ENCODE measurements at regions not wholly inside any gene's neighbourhood (a gene's known extent, or its start where the extent isn't known, plus 50 kb on each side); places are given as distances from the start of the nearest gene placed in this dataset.

DNA sequence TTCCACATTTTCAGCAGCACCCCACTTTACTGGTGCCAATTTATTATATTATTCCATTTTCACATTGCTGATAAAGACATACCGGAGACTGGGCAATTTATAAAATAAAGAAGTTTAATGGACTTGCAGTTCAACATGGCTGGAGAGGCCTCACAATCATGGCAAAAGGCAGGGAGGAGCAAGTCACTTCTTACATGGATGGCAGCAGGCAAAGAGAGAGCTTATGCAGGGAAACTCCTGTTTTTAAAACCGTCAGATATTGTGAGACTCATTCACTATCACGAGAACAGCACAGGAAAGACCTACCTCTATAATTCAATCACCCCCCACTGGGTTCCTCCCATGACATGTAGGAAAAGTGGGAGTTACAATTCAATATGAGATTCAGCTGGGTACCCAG, 641.8 kb upstream of the MEF2C start:
- TF ChIP-seq POLR2A (IDR thresholded peaks at IDR 0.05) (no peak), POLR2AphosphoS5 (IDR thresholded peaks at IDR 0.05; ENCODE audit: insufficient read depth in 1 of 2, low read depth in 1 of 2) (no peak)
- TF ChIP-seq, protein P1, sequence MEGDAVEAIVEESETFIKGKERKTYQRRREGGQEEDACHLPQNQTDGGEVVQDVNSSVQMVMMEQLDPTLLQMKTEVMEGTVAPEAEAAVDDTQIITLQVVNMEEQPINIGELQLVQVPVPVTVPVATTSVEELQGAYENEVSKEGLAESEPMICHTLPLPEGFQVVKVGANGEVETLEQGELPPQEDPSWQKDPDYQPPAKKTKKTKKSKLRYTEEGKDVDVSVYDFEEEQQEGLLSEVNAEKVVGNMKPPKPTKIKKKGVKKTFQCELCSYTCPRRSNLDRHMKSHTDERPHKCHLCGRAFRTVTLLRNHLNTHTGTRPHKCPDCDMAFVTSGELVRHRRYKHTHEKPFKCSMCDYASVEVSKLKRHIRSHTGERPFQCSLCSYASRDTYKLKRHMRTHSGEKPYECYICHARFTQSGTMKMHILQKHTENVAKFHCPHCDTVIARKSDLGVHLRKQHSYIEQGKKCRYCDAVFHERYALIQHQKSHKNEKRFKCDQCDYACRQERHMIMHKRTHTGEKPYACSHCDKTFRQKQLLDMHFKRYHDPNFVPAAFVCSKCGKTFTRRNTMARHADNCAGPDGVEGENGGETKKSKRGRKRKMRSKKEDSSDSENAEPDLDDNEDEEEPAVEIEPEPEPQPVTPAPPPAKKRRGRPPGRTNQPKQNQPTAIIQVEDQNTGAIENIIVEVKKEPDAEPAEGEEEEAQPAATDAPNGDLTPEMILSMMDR (IDR thresholded peaks at IDR 0.05), result no peak
